ENCODE measurements at regions not wholly inside any gene's neighbourhood (a gene's known extent, or its start where the extent isn't known, plus 50 kb on each side); places are given as distances from the start of the nearest gene placed in this dataset.

- no peak for DNase-seq
- no peaks in the 10 kb centered on the region for H3K27me3 Mint-ChIP-seq (ENCODE audit: unreplicated experiment)
- no peak overlapping the region for H3K27ac Mint-ChIP-seq (ENCODE audit: unreplicated experiment)
- H3K36me3 Mint-ChIP-seq (ENCODE audit: insufficient read depth, unreplicated experiment): no peaks in the 10 kb centered on the region
- TF ChIP-seq CTCF (IDR thresholded peaks at IDR 0.05; ENCODE audit: unreplicated experiment): no peak
- no TSS peak for BruUV-seq (replicated peaks)
- peaks cover 21% of the 10 kb centered on the region for H3K4me1 Mint-ChIP-seq (ENCODE audit: low read depth, unreplicated experiment)
- CTCF ChIA-PET: interaction anchor here (0.7 kb wide), 1 partner anchor 108 kb away, joined by 3 read pairs; no protein-coding TSS in a partner anchor
- no peak overlapping the region for H3K4me3 Mint-ChIP-seq (ENCODE audit: low read depth, unreplicated experiment)
- intact Hi-C loops (cut with micrococcal nuclease; ENCODE audit: unreplicated experiment): no loop called here
- no peaks in the 10 kb centered on the region for H3K9me3 Mint-ChIP-seq (ENCODE audit: low read depth, unreplicated experiment)
Measured at GRCh38 chr13:48148454-48148853, 53.5 kb upstream of the MED4 start.

GRCh38 chr13:48146636-48147035, 51.7 kb upstream of the MED4 start:
- intact Hi-C loops (cut with micrococcal nuclease; ENCODE audit: unreplicated experiment): no loop called here
- no peak overlapping the region for H3K27ac Mint-ChIP-seq (ENCODE audit: unreplicated experiment)
- no TSS peak for BruUV-seq (replicated peaks)
- TF ChIP-seq CTCF (IDR thresholded peaks at IDR 0.05; ENCODE audit: unreplicated experiment): no peak
- peaks cover 2% of the 10 kb centered on the region for H3K4me1 Mint-ChIP-seq (ENCODE audit: low read depth, unreplicated experiment)
- no peak for DNase-seq
- no peaks in the 10 kb centered on the region for H3K27me3 Mint-ChIP-seq (ENCODE audit: unreplicated experiment)
- H3K9me3 Mint-ChIP-seq (ENCODE audit: low read depth, unreplicated experiment): no peaks in the 10 kb centered on the region
- no peaks in the 10 kb centered on the region for H3K36me3 Mint-ChIP-seq (ENCODE audit: insufficient read depth, unreplicated experiment)
- CTCF ChIA-PET: no interaction called here
- H3K4me3 Mint-ChIP-seq (ENCODE audit: low read depth, unreplicated experiment): no peak overlapping the region

GRCh38 chr13:48146122-48146521, 51.2 kb upstream of the MED4 start:
- Mint-ChIP-seq H3K36me3 (ENCODE audit: insufficient read depth, unreplicated experiment) (no peaks in the 10 kb centered on the region), H3K4me1 (ENCODE audit: low read depth, unreplicated experiment) (no peaks in the 10 kb centered on the region), H3K9me3 (ENCODE audit: low read depth, unreplicated experiment) (no peaks in the 10 kb centered on the region), H3K27me3 (ENCODE audit: unreplicated experiment) (no peaks in the 10 kb centered on the region), H3K27ac (ENCODE audit: unreplicated experiment) (no peak overlapping the region), H3K4me3 (ENCODE audit: low read depth, unreplicated experiment) (no peak overlapping the region)
- no peak for TF ChIP-seq CTCF (IDR thresholded peaks at IDR 0.05; ENCODE audit: unreplicated experiment)
- BruUV-seq (replicated peaks): no TSS peak
- CTCF ChIA-PET: no interaction called here
- DNase-seq: no peak
- intact Hi-C loops (cut with micrococcal nuclease; ENCODE audit: unreplicated experiment): no loop called here

Measured in Calu3 (cell line).